Hematopoietic multipotent progenitor cell treated with erythropoietin and hydrocortisone succinate and interleukin-3 and kit ligand, for 6 days (in vitro differentiated cells): ENCODE measurements at regions not wholly inside any gene's neighbourhood (a gene's known extent, or its start where the extent isn't known, plus 50 kb on each side); places are given as distances from the start of the nearest gene placed in this dataset.

Source experiments
- DNase-seq: peaks from one replicate; pipeline ENCODE4 v3.0.0-alpha.2; 2015

DNA sequence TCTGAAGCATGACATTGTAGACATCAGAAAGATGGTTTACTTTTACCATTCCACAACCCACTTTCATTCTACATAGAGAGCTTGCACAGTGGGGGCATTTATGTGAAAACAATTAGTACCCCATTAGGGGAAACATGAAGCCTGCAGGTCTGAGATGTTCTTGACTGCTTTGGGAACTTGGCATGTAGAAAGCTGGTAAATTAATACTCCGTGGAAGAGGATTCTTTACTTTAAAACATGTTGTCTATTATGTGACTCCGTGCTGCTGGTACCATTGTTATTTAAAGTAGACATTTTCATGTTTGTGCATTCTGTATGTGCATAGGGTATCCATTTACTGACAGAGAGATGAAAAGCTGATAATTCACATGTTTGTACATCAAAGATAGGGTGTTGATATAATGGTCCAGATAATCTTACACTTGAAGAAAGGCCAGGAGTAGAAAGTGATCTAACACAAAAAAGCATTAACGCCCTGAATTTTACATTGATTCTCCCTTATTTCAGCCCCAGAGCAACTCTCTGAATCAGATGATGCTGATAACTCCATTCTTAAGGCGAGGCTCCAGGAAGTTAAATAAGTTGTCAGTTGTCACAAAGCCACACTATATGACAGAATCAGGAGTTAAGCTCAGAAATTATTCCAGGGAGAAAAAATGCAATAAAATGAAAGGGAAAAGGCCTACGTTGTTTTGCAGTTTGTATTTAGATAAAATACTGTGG, 50.1 kb upstream of the CD180 start:
- DNase-seq: no peak
